IMR-90 (cell line): ENCODE measurements at regions not wholly inside any gene's neighbourhood (a gene's known extent, or its start where the extent isn't known, plus 50 kb on each side); places are given as distances from the start of the nearest gene placed in this dataset.

Experiments used
- ATAC-seq: fragments of 200-7000 bp; cut with Tn5 transposase; 2 replicates; pipeline ENCODE4 v1.9.1; 2020; ENCODE audit warnings: low read depth, mild to moderate bottlenecking, moderate library complexity
- BruUV-seq: library from RNA; stranded (reverse); fragments of 400-500 nt; replicated peaks from 2 replicates; lab custom pipeline; 2021; lab: Mats Ljungman, UMichigan
- CTCF ChIA-PET: fragments of 300-600 bp; formaldehyde crosslinking; extraction: SDS; loops from one replicate; lab custom pipeline; 2021; ENCODE audit warnings: antibody characterized with exemption; lab: Yijun Ruan, JAX
- POLR2A ChIA-PET: fragments of 300-600 bp; sonication (Branson Sonifier 250); formaldehyde crosslinking; loops from one replicate; lab custom pipeline; 2022; ENCODE audit warnings: antibody characterized with exemption; ENCODE audit not compliant: unreplicated experiment; lab: Charles Lee
- DNase-seq: peaks from one replicate; pipeline ENCODE4 v3.0.0; 2013
- H2AFZ ChIP-seq: replicated peaks from 2 replicates; pipeline ENCODE3; 2013; ENCODE audit warnings: low read length, mild to moderate bottlenecking; ENCODE audit not compliant: poor library complexity
- H2AK5ac ChIP-seq: 2 replicates; pipeline ENCODE4 v1.6.1; 2013; ENCODE audit warnings: low read depth, low read length, inconsistent platforms
- H2AK9ac ChIP-seq: replicated peaks from 2 replicates; pipeline ENCODE3; 2013; ENCODE audit warnings: mild to moderate bottlenecking, low read depth, low read length, moderate library complexity; ENCODE audit not compliant: poor library complexity
- H2BK120ac ChIP-seq: 2 replicates; pipeline ENCODE4 v1.6.1; 2013; ENCODE audit warnings: low read depth, low read length, inconsistent platforms
- H2BK15ac ChIP-seq: 3 replicates; pipeline ENCODE4 v1.6.1; 2013; ENCODE audit warnings: low read depth, low read length, inconsistent platforms
- H2BK20ac ChIP-seq: 2 replicates; pipeline ENCODE4 v1.6.1; 2013; ENCODE audit warnings: low read depth, mild to moderate bottlenecking, inconsistent platforms, low read length, moderate library complexity
- H2BK5ac ChIP-seq: 2 replicates; pipeline ENCODE4 v1.6.1; 2013; ENCODE audit warnings: mild to moderate bottlenecking, low read depth, low read length, inconsistent platforms; ENCODE audit not compliant: poor library complexity, severe bottlenecking
- H3K14ac ChIP-seq: replicated peaks from 2 replicates; pipeline ENCODE4 v1.6.1; 2013; ENCODE audit warnings: low read depth, low read length, inconsistent platforms
- H3K18ac ChIP-seq: 2 replicates; pipeline ENCODE4 v1.6.1; 2013; ENCODE audit warnings: low read depth, low read length, control low read depth
- H3K23ac ChIP-seq: 2 replicates; pipeline ENCODE4 v1.6.1; 2013; ENCODE audit warnings: low read depth, low read length, inconsistent platforms
- H3K27ac ChIP-seq: 2 replicates; pipeline ENCODE4 v1.5.1; 2013; ENCODE audit warnings: mild to moderate bottlenecking, control low read depth, low read length; ENCODE audit not compliant: insufficient read depth
- H3K27me3 ChIP-seq: 2 replicates; pipeline ENCODE4 v1.6.1; 2013; ENCODE audit warnings: low read length; ENCODE audit not compliant: control insufficient read depth, insufficient read depth
- H3K36me3 ChIP-seq: 2 replicates; pipeline ENCODE4 v1.6.1; 2013; ENCODE audit warnings: low read length, mixed read lengths; ENCODE audit not compliant: control insufficient read depth, insufficient read depth
- H3K4ac ChIP-seq: 2 replicates; pipeline ENCODE4 v1.6.1; 2013; ENCODE audit warnings: low read depth, low read length, inconsistent platforms
- H3K4me1 ChIP-seq: 2 replicates; pipeline ENCODE4 v1.6.1; 2013; ENCODE audit warnings: low read length, mixed read lengths; ENCODE audit not compliant: control insufficient read depth, insufficient read depth
- H3K4me2 ChIP-seq: 2 replicates; pipeline ENCODE4 v1.6.1; 2013; ENCODE audit warnings: low read depth, mild to moderate bottlenecking, control low read depth, low read length, moderate library complexity
- H3K4me3 ChIP-seq: 2 replicates; pipeline ENCODE4 v1.5.1; 2013; ENCODE audit warnings: low read depth, mild to moderate bottlenecking, control low read depth, low read length, moderate library complexity; ENCODE audit not compliant: insufficient read depth
- H3K56ac ChIP-seq: 2 replicates; pipeline ENCODE4 v1.6.1; 2013; ENCODE audit warnings: low read length, inconsistent platforms; ENCODE audit not compliant: insufficient read depth; ENCODE audit errors: extremely low read depth
- H3K79me1 ChIP-seq, 2 experiments: 2 replicates each; pipeline ENCODE4 v1.6.1; 2013; ENCODE audit warnings: low read length in 2 of 2, inconsistent platforms in 1 of 2, low read depth in 1 of 2
- H3K9ac ChIP-seq: 2 replicates; pipeline ENCODE4 v1.6.1; 2013; ENCODE audit warnings: low read depth, low read length, control low read depth
- H3K9me1 ChIP-seq: 2 replicates; pipeline ENCODE4 v1.6.1; 2013; ENCODE audit warnings: low read length, inconsistent platforms; ENCODE audit not compliant: insufficient read depth
- H3K9me3 ChIP-seq: 2 replicates; pipeline ENCODE4 v1.6.1; 2013; ENCODE audit warnings: low read length; ENCODE audit not compliant: control insufficient read depth, insufficient read depth
- H4K20me1 ChIP-seq: 2 replicates; pipeline ENCODE4 v1.6.1; 2013; ENCODE audit warnings: low read length, inconsistent platforms; ENCODE audit not compliant: insufficient read depth
- H4K5ac ChIP-seq: 2 replicates; pipeline ENCODE4 v1.6.1; 2013; ENCODE audit warnings: mild to moderate bottlenecking, low read depth, low read length, control low read depth
- H4K8ac ChIP-seq, 2 experiments: 2 replicates each; pipeline ENCODE4 v1.6.1; 2013; ENCODE audit warnings: low read depth in 2 of 2, low read length in 2 of 2, control low read depth in 1 of 2, inconsistent platforms in 1 of 2
- H4K91ac ChIP-seq: 2 replicates; pipeline ENCODE4 v1.6.1; 2013; ENCODE audit warnings: low read depth, low read length, inconsistent platforms; ENCODE audit not compliant: insufficient read depth
- CEBPB ChIP-seq: IDR thresholded peaks from 2 replicates; pipeline ENCODE4 v1.6.1; 2012; ENCODE audit warnings: low read depth, low read length, improper control_type of control experiment
- CHD1 ChIP-seq: IDR thresholded peaks from 2 replicates; pipeline ENCODE4 v1.6.1; 2012; ENCODE audit warnings: low read depth, low read length, improper control_type of control experiment
- MAFK ChIP-seq: IDR thresholded peaks from 2 replicates; pipeline ENCODE4 v1.6.1; 2012; ENCODE audit warnings: low read depth, low read length, improper control_type of control experiment
- MAZ ChIP-seq: IDR thresholded peaks from 2 replicates; pipeline ENCODE4 v1.6.1; 2012; ENCODE audit warnings: low read depth, mild to moderate bottlenecking, low read length, improper control_type of control experiment, moderate library complexity, borderline replicate concordance
- NFE2L2 ChIP-seq: fragments of 150-350 bp; IDR thresholded peaks from 2 replicates; pipeline ENCODE4 v1.6.1; 2016; ENCODE audit warnings: low read depth, mild to moderate bottlenecking, low read length
- POLR2A ChIP-seq: IDR thresholded peaks from 2 replicates; pipeline ENCODE4 v1.6.1; 2012; ENCODE audit warnings: mild to moderate bottlenecking, low read depth, low read length
- RAD21 ChIP-seq: IDR thresholded peaks from 2 replicates; pipeline ENCODE4 v1.6.1; 2012; ENCODE audit warnings: low read length, improper control_type of control experiment
- RCOR1 ChIP-seq: IDR thresholded peaks from 2 replicates; pipeline ENCODE4 v1.6.1; 2012; ENCODE audit warnings: mild to moderate bottlenecking, low read length, improper control_type of control experiment; ENCODE audit not compliant: insufficient replicate concordance
- RFX5 ChIP-seq: IDR thresholded peaks from 2 replicates; pipeline ENCODE4 v1.8.0; 2012; ENCODE audit warnings: low read depth, mild to moderate bottlenecking, low read length, moderate library complexity
- SMC3 ChIP-seq: fragments of 150-350 bp; IDR thresholded peaks from 2 replicates; pipeline ENCODE4 v1.6.1; 2016; ENCODE audit warnings: low read depth, mild to moderate bottlenecking, antibody characterized with exemption, low read length, moderate library complexity
- WGBS, 2 experiments: methylation state at CpG; one replicate each; pipeline versions ENCODE4 v1.1.5 to v1.1.7; 2013; ENCODE audit warnings: missing lambda C conversion rate in 2 of 2; ENCODE audit not compliant: insufficient read length in 1 of 2; ENCODE audit errors: extremely low coverage in 2 of 2; 5-methylcytosine and 5-hydroxymethylcytosine counted together
- dilution Hi-C: fragments of 300-500 bp; cut with HindIII; formaldehyde crosslinking; loops from one replicate; pipeline ENCODE4 v1.14.3; 2018; ENCODE audit warnings: low sequenced_read_pairs; ENCODE audit not compliant: unreplicated experiment
- in situ Hi-C: fragments of 300-500 bp; cut with MboI; formaldehyde crosslinking; loops from 3 replicates; pipeline ENCODE4 v1.14.3; 2019; ENCODE audit warnings: low sequenced_read_pairs, inconsistent platforms, mixed read lengths
- intact Hi-C: fragments of 100-400 bp; cut with micrococcal nuclease; formaldehyde crosslinking; loops from 2 replicates; pipeline ENCODE4 v1.10.0; 2022
- TF ChIP-seq, protein P1 (sequence below): conservative IDR thresholded peaks from 2 replicates; pipeline ENCODE4 v1.5.1; 2012; ENCODE audit warnings: mild to moderate bottlenecking, low read depth, low read length, improper control_type of control experiment
- TF ChIP-seq, protein P2 (sequence below): fragments of 150-350 bp; IDR thresholded peaks from 2 replicates; pipeline ENCODE4 v1.6.1; 2017; ENCODE audit warnings: mild to moderate bottlenecking, antibody characterized with exemption, low read length, low read depth
- TF ChIP-seq, protein P3 (sequence below): fragments of 150-350 bp; IDR thresholded peaks from 2 replicates; pipeline ENCODE4 v1.6.1; 2016; ENCODE audit warnings: low read depth, mild to moderate bottlenecking, low read length, moderate library complexity, borderline replicate concordance

DNA sequence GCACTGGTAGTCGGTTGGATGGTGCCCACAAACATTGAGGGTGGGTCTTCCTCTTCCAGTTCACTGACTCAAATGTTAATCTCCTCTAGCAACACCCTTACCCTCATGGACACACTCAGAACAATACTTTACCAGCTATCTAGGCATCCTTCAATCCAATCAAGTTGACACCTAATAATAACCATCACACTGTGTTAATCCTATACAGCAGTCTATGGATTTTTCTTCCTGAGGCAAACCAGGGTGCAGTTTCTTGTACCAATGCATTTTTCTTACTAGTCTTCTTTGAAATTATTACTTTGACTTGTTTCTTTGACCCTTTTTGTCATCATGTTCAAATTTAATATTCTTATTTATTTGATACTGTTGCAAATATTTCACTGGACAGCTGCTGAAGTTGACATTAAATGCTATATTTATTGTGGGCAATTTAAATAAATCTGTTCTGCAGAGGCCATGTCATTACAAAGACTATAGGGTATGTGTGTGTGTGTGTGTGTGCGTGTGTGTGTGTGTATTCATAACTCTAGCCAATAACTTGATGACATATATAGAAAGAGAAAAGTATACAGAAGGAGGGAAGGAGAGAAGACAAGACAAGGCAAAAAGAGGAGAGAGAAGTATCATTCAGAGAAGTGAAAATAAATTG lies 884.8 kb upstream of the NEGR1 start:
- no peak overlapping the region for H4K5ac ChIP-seq
- H4K20me1 ChIP-seq, result no peaks in the 10 kb centered on the region
- no peaks in the 10 kb centered on the region for H3K4me1 ChIP-seq
- H3K9me1 ChIP-seq, result no peaks in the 10 kb centered on the region
- no peak overlapping the region for H2BK15ac ChIP-seq
- H3K27ac ChIP-seq, result no peak overlapping the region
- no peak overlapping the region for H3K4me3 ChIP-seq
- no peak overlapping the region for H2AK9ac ChIP-seq
- intact Hi-C loops, result no loop called here
- no peak overlapping the region for H4K8ac ChIP-seq
- ChIA-PET CTCF (no interaction called here), POLR2A (no interaction called here)
- no peak for ATAC-seq
- no peaks in the 10 kb centered on the region for H3K27me3 ChIP-seq
- dilution Hi-C loops, result no loop called here
- H2BK20ac ChIP-seq, result no peak overlapping the region
- H2AFZ ChIP-seq, result no peak overlapping the region
- no peak overlapping the region for H2BK5ac ChIP-seq
- H3K36me3 ChIP-seq, result no peaks in the 10 kb centered on the region
- no peak for TF ChIP-seq SMC3
- no peak for TF ChIP-seq MAFK
- no peak for TF ChIP-seq CHD1
- TF ChIP-seq, protein P1, sequence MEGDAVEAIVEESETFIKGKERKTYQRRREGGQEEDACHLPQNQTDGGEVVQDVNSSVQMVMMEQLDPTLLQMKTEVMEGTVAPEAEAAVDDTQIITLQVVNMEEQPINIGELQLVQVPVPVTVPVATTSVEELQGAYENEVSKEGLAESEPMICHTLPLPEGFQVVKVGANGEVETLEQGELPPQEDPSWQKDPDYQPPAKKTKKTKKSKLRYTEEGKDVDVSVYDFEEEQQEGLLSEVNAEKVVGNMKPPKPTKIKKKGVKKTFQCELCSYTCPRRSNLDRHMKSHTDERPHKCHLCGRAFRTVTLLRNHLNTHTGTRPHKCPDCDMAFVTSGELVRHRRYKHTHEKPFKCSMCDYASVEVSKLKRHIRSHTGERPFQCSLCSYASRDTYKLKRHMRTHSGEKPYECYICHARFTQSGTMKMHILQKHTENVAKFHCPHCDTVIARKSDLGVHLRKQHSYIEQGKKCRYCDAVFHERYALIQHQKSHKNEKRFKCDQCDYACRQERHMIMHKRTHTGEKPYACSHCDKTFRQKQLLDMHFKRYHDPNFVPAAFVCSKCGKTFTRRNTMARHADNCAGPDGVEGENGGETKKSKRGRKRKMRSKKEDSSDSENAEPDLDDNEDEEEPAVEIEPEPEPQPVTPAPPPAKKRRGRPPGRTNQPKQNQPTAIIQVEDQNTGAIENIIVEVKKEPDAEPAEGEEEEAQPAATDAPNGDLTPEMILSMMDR, result no peak
- TF ChIP-seq RCOR1, result no peak
- no peak for TF ChIP-seq NFE2L2
- no peak for TF ChIP-seq MAZ
- TF ChIP-seq CEBPB, result no peak
- no peak for TF ChIP-seq POLR2A
- no peak for TF ChIP-seq RFX5
- TF ChIP-seq, protein P2, sequence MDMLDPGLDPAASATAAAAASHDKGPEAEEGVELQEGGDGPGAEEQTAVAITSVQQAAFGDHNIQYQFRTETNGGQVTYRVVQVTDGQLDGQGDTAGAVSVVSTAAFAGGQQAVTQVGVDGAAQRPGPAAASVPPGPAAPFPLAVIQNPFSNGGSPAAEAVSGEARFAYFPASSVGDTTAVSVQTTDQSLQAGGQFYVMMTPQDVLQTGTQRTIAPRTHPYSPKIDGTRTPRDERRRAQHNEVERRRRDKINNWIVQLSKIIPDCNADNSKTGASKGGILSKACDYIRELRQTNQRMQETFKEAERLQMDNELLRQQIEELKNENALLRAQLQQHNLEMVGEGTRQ, result no peak
- TF ChIP-seq, protein P3, sequence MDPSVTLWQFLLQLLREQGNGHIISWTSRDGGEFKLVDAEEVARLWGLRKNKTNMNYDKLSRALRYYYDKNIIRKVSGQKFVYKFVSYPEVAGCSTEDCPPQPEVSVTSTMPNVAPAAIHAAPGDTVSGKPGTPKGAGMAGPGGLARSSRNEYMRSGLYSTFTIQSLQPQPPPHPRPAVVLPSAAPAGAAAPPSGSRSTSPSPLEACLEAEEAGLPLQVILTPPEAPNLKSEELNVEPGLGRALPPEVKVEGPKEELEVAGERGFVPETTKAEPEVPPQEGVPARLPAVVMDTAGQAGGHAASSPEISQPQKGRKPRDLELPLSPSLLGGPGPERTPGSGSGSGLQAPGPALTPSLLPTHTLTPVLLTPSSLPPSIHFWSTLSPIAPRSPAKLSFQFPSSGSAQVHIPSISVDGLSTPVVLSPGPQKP, result no peak
- no peak for TF ChIP-seq RAD21
- no peak overlapping the region for H3K4ac ChIP-seq
- BruUV-seq, result no TSS peak
- H3K56ac ChIP-seq, result no peak overlapping the region
- H3K23ac ChIP-seq, result no peak overlapping the region
- H3K18ac ChIP-seq, result no peak overlapping the region
- H3K4me2 ChIP-seq, result no peak overlapping the region
- no CpG with 5 or more reads among the region's 2 CpGs for WGBS, 2 experiments
- H4K91ac ChIP-seq, result no peak overlapping the region
- no peak overlapping the region for H3K14ac ChIP-seq
- H3K79me1 ChIP-seq, result no peaks in the 10 kb centered on the region
- no peak overlapping the region for H3K9ac ChIP-seq
- no peak overlapping the region for H2BK120ac ChIP-seq
- no peak for DNase-seq
- peaks cover 5% of the 10 kb centered on the region for H3K9me3 ChIP-seq
- H2AK5ac ChIP-seq, result no peak overlapping the region
- in situ Hi-C loops, result no loop called here
